Keratinocyte (primary cell): ENCODE measurements at regions not wholly inside any gene's neighbourhood (a gene's known extent, or its start where the extent isn't known, plus 50 kb on each side); places are given as distances from the start of the nearest gene placed in this dataset.

Experiments used
- DNase-seq: peaks from one replicate; pipeline ENCODE4 v3.0.0-alpha.2; 2011; ENCODE audit warnings: low read depth, missing footprints, low spot score
- FAIRE-seq: peaks from 2 replicates; lab custom pipeline; 2011; peaks lifted over from hg19 to GRCh38; lab: Jason Lieb, UNC
- H2AFZ ChIP-seq: 2 replicates; pipeline ENCODE4 v1.6.0; 2012; ENCODE audit warnings: low read length, control low read depth, inconsistent platforms; ENCODE audit not compliant: control insufficient read depth
- H3K27ac ChIP-seq: 2 replicates; pipeline ENCODE4 v1.5.1; 2011; ENCODE audit warnings: low read length; ENCODE audit not compliant: control insufficient read depth, insufficient read depth
- H3K27me3 ChIP-seq: 3 replicates; pipeline ENCODE4 v1.6.0; 2011; ENCODE audit warnings: low read length; ENCODE audit not compliant: control insufficient read depth, insufficient read depth; ENCODE audit errors: extremely low read depth
- H3K36me3 ChIP-seq, 2 experiments: 2 replicates in 1 of 2; 3 replicates in 1 of 2; pipeline ENCODE4 v1.5.1; 2011; ENCODE audit warnings: low read length in 2 of 2, mild to moderate bottlenecking in 1 of 2; ENCODE audit not compliant: control insufficient read depth in 2 of 2, insufficient read depth in 2 of 2; ENCODE audit errors: extremely low read depth in 1 of 2
- H3K4me1 ChIP-seq: 3 replicates; pipeline ENCODE4 v1.5.1; 2011; ENCODE audit warnings: low read length; ENCODE audit not compliant: control insufficient read depth, insufficient read depth; ENCODE audit errors: extremely low read depth
- H3K4me2 ChIP-seq: 3 replicates; pipeline ENCODE4 v1.6.0; 2011; ENCODE audit warnings: low read depth, low read length; ENCODE audit not compliant: control insufficient read depth, insufficient read depth; ENCODE audit errors: extremely low read depth
- H3K4me3 ChIP-seq, 3 experiments: fragments of 200-600 bp in 1 of 3; sonication (generic) in 1 of 3; 2 replicates in 2 of 3; 3 replicates in 1 of 3; pipeline ENCODE4 v1.5.1; 2011 to 2016; ENCODE audit warnings: low read length in 3 of 3, mild to moderate bottlenecking in 3 of 3, control low read depth in 2 of 3, inconsistent platforms in 1 of 3, low read depth in 1 of 3, mixed read lengths in 1 of 3, mixed run types in 1 of 3, moderate library complexity in 1 of 3; ENCODE audit not compliant: control insufficient read depth in 2 of 3, insufficient read depth in 2 of 3; ENCODE audit errors: extremely low read depth in 1 of 3
- H3K79me2 ChIP-seq: 2 replicates; pipeline ENCODE4 v1.6.0; 2012; ENCODE audit warnings: low read length; ENCODE audit not compliant: control insufficient read depth, insufficient read depth
- H3K9ac ChIP-seq: 3 replicates; pipeline ENCODE4 v1.6.0; 2011; ENCODE audit warnings: low read length; ENCODE audit not compliant: control insufficient read depth, insufficient read depth; ENCODE audit errors: extremely low read depth
- H3K9me1 ChIP-seq: 3 replicates; pipeline ENCODE4 v1.6.0; 2011; ENCODE audit warnings: low read length; ENCODE audit not compliant: control insufficient read depth, insufficient read depth; ENCODE audit errors: extremely low read depth
- H3K9me3 ChIP-seq: 2 replicates; pipeline ENCODE4 v1.5.1; 2012; ENCODE audit warnings: low read depth, low read length; ENCODE audit not compliant: control insufficient read depth
- H4K20me1 ChIP-seq: 3 replicates; pipeline ENCODE4 v1.6.0; 2011; ENCODE audit warnings: low read length; ENCODE audit not compliant: control insufficient read depth, insufficient read depth; ENCODE audit errors: extremely low read depth
- CTCF ChIP-seq, 3 experiments: IDR thresholded peaks in 1 of 3; conservative IDR thresholded peaks in 1 of 3; optimal IDR thresholded peaks in 1 of 3; 2 replicates in 2 of 3; 3 replicates in 1 of 3; pipeline versions ENCODE3 to v1.5.1; 2011; ENCODE audit warnings: low read length in 3 of 3, mild to moderate bottlenecking in 3 of 3, moderate library complexity in 2 of 3, control low read depth in 1 of 3, inconsistent platforms in 1 of 3; ENCODE audit not compliant: insufficient read depth in 2 of 3; ENCODE audit errors: extremely low read depth in 1 of 3
- EZH2 ChIP-seq: IDR thresholded peaks from one replicate; pipeline ENCODE4 v1.6.1; 2012; ENCODE audit warnings: inconsistent platforms, mild to moderate bottlenecking, low read length, moderate library complexity
- dilution Hi-C: fragments of 300-500 bp; cut with MboI; formaldehyde crosslinking; loops from one replicate; pipeline ENCODE4 v1.7.0; 2020; ENCODE audit warnings: low sequenced_read_pairs; ENCODE audit not compliant: extremely low pct_ligation_motif_present

GRCh38 chr2:122748552-122749011 lies 993.1 kb downstream of the TSN start:
- H3K9me1 ChIP-seq = no peaks in the 10 kb centered on the region
- no peaks in the 10 kb centered on the region for H3K4me1 ChIP-seq
- no peak for FAIRE-seq
- TF ChIP-seq EZH2 = no peak
- no peak for TF ChIP-seq CTCF (optimal IDR thresholded peaks at IDR 0.05 in 1 of 3, IDR thresholded peaks at IDR 0.05 in 1 of 3, conservative IDR thresholded peaks at IDR 0.05 in 1 of 3; ENCODE audit: extremely low read depth in 1 of 3, insufficient read depth in 2 of 3, low read length in 3 of 3)
- H3K9ac ChIP-seq = no peak overlapping the region
- H3K36me3 ChIP-seq = no peaks in the 10 kb centered on the region
- no peaks in the 10 kb centered on the region for H3K27me3 ChIP-seq
- no peak overlapping the region for H3K4me3 ChIP-seq
- no peak overlapping the region for H3K4me2 ChIP-seq
- DNase-seq = no peak
- H3K27ac ChIP-seq = no peak overlapping the region
- H3K79me2 ChIP-seq = no peaks in the 10 kb centered on the region
- dilution Hi-C loops = no loop called here
- H3K9me3 ChIP-seq = no peaks in the 10 kb centered on the region
- H2AFZ ChIP-seq = no peak overlapping the region
- no peaks in the 10 kb centered on the region for H4K20me1 ChIP-seq

- dilution Hi-C loops = no loop called here
- DNase-seq = no peak
- H4K20me1 ChIP-seq = no peaks in the 10 kb centered on the region
Measured at GRCh38 chr2:122749405-122749804, 994.0 kb downstream of the TSN start.

More at GRCh38 chr2:122749405-122749804, 994.0 kb downstream of the TSN start:
- Histone ChIP-seq H3K4me2 (no peak overlapping the region), H3K4me1 (no peaks in the 10 kb centered on the region), H3K36me3 (no peaks in the 10 kb centered on the region), H3K9me1 (no peaks in the 10 kb centered on the region), H3K27me3 (no peaks in the 10 kb centered on the region), H3K9ac (no peak overlapping the region), H3K27ac (no peak overlapping the region), H2AFZ (no peak overlapping the region), H3K4me3 (no peak overlapping the region), H3K79me2 (no peaks in the 10 kb centered on the region), H3K9me3 (no peaks in the 10 kb centered on the region)
- FAIRE-seq = no peak
- TF ChIP-seq EZH2 = no peak
- no peak for TF ChIP-seq CTCF (optimal IDR thresholded peaks at IDR 0.05 in 1 of 3, IDR thresholded peaks at IDR 0.05 in 1 of 3, conservative IDR thresholded peaks at IDR 0.05 in 1 of 3; ENCODE audit: extremely low read depth in 1 of 3, insufficient read depth in 2 of 3, low read length in 3 of 3)
